ENCODE measurements at regions not wholly inside any gene's neighbourhood (a gene's known extent, or its start where the extent isn't known, plus 50 kb on each side); places are given as distances from the start of the nearest gene placed in this dataset.

GRCh38 chr3:43212914-43213611, 73.3 kb upstream of the SNRK start:
- no peaks in the 10 kb centered on the region for H3K79me2 ChIP-seq (ENCODE audit: low read length)
- intact Hi-C loops (cut with micrococcal nuclease), result loop anchor here (5.0 kb wide), 1 partner anchor 36 kb away; no protein-coding TSS in a partner anchor
- no peaks in the 10 kb centered on the region for H3K36me3 ChIP-seq (ENCODE audit: low read depth, low read length)
- no peaks in the 10 kb centered on the region for H3F3A ChIP-seq (ENCODE audit: low read length, unreplicated experiment)
- H3K4me2 ChIP-seq (ENCODE audit: low read length), result peak overlapping the region; percentile 67
- ATAC-seq, result peak; percentile 23
- H3K27ac ChIP-seq (ENCODE audit: low read length), result peak overlapping the region; percentile 71
- no peaks in the 10 kb centered on the region for H3K9me3 ChIP-seq (ENCODE audit: low read length)
- H3K9ac ChIP-seq (ENCODE audit: low read length), result peak overlapping the region; percentile 31; the same call in 1 of the 2 replicates
- no TSS peak for BruUV-seq (replicated peaks)
- H3K9me2 ChIP-seq (replicated peaks; ENCODE audit: low read length), result no peaks in the 10 kb centered on the region
- no peak overlapping the region for H3K4me3 ChIP-seq (ENCODE audit: low read length)
- H3K27me3 ChIP-seq (ENCODE audit: low read length), result no peaks in the 10 kb centered on the region
- peak; percentile 85 for DNase-seq
- no peaks in the 10 kb centered on the region for H4K20me1 ChIP-seq (ENCODE audit: low read length)
- H2AFZ ChIP-seq (ENCODE audit: low read length), result no peak overlapping the region
- peaks cover 30% of the 10 kb centered on the region for H3K4me1 ChIP-seq (ENCODE audit: insufficient read depth, low read length)
- CTCF ChIA-PET, result no interaction called here
- POLR2A ChIA-PET (ENCODE audit: unreplicated experiment), result no interaction called here
- TF ChIP-seq EZH2 (IDR thresholded peaks at IDR 0.05; ENCODE audit: low read length, unreplicated experiment) (no peak), CTCF (conservative IDR thresholded peaks at IDR 0.05; ENCODE audit: low read depth, low read length) (no peak), EZH2phosphoT487 (IDR thresholded peaks at IDR 0.05; ENCODE audit: borderline replicate concordance, low read length) (no peak)

GRCh38 chr3:43211681-43212080, 74.7 kb upstream of the SNRK start:
- Histone ChIP-seq H3K9me2 (replicated peaks; ENCODE audit: low read length) (no peaks in the 10 kb centered on the region), H3K4me2 (ENCODE audit: low read length) (no peak overlapping the region), H3K4me1 (ENCODE audit: insufficient read depth, low read length) (peaks cover 30% of the 10 kb centered on the region), H4K20me1 (ENCODE audit: low read length) (no peaks in the 10 kb centered on the region), H3K9ac (ENCODE audit: low read length) (no peak overlapping the region), H2AFZ (ENCODE audit: low read length) (no peak overlapping the region), H3K27me3 (ENCODE audit: low read length) (no peaks in the 10 kb centered on the region), H3K79me2 (ENCODE audit: low read length) (no peaks in the 10 kb centered on the region), H3K27ac (ENCODE audit: low read length) (no peak overlapping the region), H3K9me3 (ENCODE audit: low read length) (no peaks in the 10 kb centered on the region), H3K36me3 (ENCODE audit: low read depth, low read length) (no peaks in the 10 kb centered on the region), H3F3A (ENCODE audit: low read length, unreplicated experiment) (no peaks in the 10 kb centered on the region), H3K4me3 (ENCODE audit: low read length) (no peak overlapping the region)
- no peak for ATAC-seq
- intact Hi-C loops (cut with micrococcal nuclease), result loop anchor here (5.0 kb wide), 1 partner anchor 34 kb away; no protein-coding TSS in a partner anchor
- BruUV-seq (replicated peaks), result no TSS peak
- POLR2A ChIA-PET (ENCODE audit: unreplicated experiment), result no interaction called here
- no peak for TF ChIP-seq CTCF (conservative IDR thresholded peaks at IDR 0.05; ENCODE audit: low read depth, low read length)
- no peak for TF ChIP-seq EZH2 (IDR thresholded peaks at IDR 0.05; ENCODE audit: low read length, unreplicated experiment)
- TF ChIP-seq EZH2phosphoT487 (IDR thresholded peaks at IDR 0.05; ENCODE audit: borderline replicate concordance, low read length), result no peak
- CTCF ChIA-PET, result interaction anchor here (1.3 kb wide), 1 partner anchor 12 kb away, joined by 3 read pairs; no protein-coding TSS in a partner anchor
- DNase-seq, result no peak
